GM19452 (cell line): ENCODE measurements at regions not wholly inside any gene's neighbourhood (a gene's known extent, or its start where the extent isn't known, plus 50 kb on each side); places are given as distances from the start of the nearest gene placed in this dataset.

Source experiments
- ATAC-seq: cut with Tn5 transposase; IDR thresholded peaks from one replicate; pipeline ENCODE4 v1.9.1; 2021; ENCODE audit not compliant: unreplicated experiment

- no peak for ATAC-seq
These were observed 93.0 kb downstream of the MTPAP start for GRCh38 chr10:30256084-30256483.

DNA sequence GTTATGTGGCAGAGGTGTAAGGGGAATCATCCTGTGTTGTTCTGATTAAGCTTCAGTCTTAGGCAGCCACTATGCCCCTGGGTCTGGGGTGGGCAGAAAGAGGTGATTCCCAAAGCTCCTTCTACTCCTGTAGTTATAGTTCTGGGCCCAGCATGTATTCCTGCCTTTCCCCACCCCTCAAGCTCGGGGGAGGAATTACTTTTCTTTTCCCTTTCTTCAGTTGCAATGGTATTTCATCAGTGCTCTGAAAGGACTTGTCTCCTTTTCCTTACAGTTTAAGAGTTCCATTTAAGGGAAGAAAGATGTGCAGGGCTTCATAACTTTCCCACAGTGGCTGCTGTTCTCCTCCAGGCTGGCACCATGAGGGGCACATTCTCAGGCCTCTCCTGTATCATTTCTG, 94.2 kb downstream of the MTPAP start:
- ATAC-seq: no peak

DNA sequence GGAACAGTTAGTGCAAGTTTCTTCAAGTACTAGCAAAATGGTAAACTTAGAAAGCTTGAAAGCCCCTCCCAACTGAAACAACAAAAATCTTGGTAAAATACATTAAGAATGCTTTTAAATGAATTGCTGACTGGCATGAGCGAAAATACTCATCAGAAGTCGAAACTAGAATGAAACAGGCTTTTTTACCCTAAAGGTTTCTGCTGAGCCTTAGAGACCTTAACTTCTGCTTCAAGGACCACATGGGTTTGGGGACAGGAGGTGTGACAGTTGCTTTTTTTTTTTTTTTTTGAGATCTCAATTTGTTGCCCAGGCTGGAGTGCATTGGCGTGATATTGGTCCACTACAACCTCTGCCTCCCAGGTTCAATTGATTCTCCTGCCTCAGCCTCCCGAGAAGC, 100.3 kb downstream of the MTPAP start:
- no peak for ATAC-seq

DNA sequence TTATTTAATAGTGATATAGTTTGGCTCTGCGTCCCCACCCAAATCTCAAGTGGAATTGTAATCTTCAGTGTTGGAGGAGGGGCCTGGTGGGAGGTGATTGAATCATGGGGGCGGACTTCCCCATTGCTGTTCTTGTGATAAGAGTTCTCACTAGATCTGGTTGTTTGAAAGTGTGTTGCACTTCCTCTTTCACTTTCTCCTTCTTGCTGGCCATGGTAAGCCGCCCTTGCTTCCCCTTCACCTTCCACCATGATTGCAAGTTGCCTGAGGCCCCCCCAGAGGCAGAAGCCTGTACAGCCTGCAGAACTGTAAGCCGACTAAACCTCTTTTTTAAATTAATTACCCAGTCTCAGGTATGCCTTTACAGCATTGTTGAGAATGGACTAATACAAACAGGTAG, 101.4 kb downstream of the MTPAP start:
- ATAC-seq: no peak

DNA sequence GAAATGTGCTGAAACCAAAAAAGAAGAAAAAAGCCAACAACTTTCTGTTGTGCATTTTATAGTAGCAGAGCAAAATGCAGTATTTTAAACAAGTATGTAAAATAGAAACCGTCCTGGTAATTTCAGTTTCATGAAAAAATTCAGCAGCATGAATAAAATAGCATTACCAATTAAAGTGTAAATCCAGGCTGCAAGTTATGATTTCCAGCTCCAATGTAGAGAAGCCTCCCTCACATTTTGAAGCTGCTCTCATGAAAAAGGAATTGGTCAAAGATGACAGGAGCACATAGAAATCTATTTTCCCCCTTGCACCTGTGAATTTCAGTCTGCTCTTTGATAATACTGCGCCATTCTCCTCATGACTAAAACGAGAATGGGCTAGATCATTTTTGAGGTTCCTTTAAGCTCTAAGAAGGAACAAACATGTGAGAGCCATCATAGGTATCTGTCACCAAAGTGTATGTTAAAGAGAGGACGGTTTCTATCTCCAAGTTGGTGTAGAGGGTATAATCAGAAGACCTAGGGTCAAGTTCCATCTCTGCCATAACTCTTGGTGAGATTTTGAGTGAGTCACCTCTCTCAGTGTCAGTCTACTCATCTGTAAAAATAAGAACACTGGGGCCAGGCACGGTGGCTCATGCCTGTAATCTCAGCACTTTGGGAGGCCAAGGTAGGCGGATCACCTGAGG, 107.5 kb downstream of the MTPAP start:
- no peak for ATAC-seq

DNA sequence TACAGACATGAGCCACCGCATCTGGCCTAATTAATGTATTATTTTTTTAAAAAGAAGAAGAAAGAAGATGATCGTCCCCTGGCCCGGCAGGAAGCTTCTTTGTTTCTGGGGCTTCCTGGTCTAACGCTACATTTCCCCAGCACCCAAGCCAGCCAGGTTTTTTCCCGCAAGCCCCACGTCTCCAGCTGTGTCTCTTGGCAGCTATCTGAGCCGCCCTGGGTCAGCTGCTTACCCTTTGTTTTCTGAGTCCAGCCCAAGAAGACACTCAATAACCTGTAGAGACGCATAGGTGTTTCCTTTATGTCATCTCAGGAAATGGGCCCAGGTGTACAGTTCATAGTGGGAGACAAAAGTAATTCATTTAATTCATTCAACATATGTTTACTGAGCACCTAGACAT, 110.2 kb downstream of the MTPAP start:
- ATAC-seq: no peak

DNA sequence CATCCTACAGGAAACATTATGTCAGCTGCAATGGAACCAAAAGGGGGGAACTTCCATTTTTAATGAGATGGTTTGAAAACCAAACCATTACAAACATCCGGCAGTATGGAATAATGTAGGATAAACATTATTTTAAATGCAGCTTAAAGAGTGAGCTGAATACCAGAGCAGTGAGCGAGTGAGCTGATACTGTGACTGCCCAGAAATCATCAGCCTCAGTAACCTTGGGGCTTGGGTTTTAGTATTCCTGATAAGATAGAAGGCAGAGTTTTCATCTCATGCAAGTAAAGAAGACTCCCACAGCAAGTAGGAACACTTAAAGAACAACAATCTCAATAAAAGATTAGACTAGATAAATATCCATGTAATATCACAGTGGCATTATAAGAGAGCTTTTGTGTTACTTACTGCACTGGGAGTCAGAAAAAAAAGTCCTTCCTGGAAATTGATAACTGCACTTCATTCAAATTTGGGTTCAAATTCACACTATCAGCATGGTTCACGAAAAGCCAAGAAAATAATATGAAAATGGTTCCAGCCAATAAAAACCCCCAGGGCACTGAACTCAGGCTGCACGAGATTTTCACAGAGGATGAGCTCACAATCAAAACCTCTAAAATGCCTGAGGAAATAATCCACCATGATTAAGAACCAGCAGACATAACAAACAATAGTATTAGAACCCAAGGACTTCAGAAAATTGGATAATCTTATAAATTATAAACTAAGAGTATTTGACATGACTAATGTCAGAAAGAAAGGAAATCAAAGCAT, 115.7 kb downstream of the MTPAP start:
- no peak for ATAC-seq

DNA sequence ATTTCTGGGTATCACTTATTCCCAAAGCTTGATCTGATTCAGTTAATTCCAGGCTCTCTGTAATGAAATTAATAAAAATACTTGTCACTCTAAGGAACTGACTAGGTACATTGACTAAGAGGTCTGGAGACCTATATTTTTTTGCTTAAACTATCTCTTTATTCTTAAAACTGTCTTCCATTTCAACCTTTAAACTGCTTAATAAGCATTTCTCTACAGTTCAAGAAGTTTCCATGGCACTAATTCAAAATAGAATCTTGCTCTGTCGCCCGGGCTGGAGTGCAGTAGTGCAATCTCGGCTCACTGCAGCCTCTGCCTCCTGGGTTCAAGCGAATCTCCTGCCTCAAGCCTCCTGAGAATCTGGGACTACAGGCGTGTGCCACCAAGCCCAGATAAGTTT, 117.4 kb downstream of the MTPAP start:
- no peak for ATAC-seq

DNA sequence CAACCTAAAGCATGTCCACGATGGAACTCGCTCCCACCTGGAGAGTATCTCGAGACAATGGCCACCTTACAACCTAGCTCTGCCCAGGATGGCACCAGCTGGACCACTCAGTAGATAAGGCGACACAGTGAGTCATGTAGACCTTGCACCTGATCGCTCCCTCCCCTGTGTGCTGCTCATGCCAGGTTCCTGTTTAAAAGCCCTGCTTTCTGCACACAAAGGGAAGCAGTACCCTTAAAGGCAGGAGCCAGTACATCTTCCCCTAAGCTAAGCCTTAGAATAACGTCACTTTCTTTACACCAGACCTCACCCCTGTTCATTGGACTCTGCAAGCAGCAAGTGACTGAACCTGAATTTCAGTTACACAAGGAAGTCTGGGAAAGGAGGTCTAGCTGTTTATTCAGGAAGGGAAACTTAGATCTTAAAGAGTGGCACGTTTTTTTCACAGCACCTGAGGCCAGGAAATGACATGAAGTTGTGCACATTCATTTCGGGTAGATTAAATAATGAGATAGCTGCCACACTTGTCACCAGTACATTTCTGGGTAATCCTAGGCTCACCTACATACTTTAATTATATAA, 117.9 kb downstream of the MTPAP start:
- no peak for ATAC-seq

GRCh38 chr10:30229536-30229935, 119.5 kb downstream of the MTPAP start:
- no peak for ATAC-seq

DNA sequence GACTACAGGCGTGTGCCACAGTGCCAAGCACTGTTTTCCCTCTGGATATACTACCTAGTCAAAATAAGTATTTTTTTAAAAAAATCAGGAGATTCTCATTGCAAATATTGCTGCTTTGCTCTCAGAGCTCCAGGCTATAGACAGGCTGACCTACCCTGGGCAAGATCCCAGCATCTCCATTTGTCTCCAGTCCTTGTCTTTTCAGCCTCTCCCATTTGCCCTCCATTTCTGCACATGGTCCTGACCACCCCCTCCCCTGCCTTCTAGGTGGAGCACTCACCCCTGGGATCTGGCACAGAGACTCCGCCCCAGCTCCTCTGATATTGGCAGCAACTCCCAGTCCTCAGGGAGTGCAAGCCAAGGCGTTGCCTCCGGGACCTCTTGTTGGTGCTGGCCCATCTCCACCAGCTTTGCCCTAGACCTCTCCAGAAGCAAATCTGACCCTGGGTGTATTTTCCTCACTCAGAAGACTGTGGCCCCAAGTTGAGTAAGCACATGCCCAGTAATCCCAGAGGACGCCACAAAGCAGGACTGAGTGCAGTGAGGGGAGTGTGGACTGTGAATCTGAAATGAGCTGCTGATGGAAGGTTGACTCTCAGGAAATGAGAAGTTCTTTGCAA, 120.6 kb downstream of the MTPAP start:
- no peak for ATAC-seq

- ATAC-seq: no peak
These were observed 121.6 kb downstream of the MTPAP start for GRCh38 chr10:30227481-30227880.

DNA sequence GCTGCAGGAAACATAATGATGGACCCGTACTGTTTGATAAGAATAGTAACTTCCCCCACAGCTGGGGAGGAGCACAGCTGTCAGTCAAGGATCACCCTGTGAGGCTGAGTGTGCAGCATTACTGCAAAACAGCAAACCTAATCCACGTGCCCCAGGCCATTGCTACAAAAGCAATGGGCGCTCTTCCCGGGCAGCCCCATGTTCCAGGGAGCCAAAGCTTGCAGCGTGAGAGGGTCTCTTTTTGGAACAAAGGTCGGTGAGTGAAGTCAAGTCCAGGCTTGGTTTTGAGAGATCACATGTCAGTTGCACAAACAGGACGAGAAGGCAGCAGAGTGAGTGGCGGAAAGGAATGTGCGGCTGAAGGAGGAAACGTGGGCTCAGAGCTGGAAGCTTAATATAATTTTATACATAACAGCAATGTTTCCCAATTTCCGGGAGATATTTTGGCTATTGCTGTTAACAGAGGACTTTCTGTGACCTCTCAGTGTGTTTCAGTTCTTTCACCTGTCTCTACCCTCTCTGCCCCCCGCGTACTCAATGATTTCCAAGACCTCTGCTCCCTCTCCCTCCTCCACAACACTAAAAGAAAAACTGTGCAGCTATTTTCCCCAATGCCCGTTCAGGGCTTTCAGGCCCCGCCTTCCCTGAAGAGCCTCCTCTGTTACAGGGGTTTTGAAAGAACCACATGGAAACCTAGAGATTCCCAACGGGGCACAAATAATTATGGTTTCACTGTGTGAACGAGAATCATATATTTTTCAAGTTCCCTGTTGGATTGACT, 128.9 kb downstream of the MTPAP start:
- no peak for ATAC-seq

GRCh38 chr10:30216821-30217220, 132.3 kb downstream of the MTPAP start:
- ATAC-seq: no peak

DNA sequence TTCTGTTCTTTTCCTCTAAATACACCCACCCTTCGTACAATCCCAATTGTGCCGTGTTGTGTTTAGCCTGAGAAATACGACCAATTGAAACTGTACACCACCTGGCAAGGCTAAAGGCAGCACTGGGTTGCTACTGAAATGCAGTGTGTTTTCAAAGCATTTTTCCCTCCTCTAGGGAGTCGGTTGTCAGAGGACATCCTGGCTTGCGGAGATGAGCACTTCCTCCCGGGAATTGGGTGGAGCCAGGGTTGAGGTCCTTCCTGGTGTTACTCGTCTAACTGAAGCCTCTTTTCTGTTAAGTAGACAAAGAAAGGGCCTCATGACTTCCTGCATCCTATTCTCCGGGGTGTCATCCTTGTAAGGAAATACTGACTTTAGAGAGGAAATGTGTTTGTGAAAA, 133.5 kb downstream of the MTPAP start:
- no peak for ATAC-seq

- no peak for ATAC-seq
These were observed 133.9 kb downstream of the MTPAP start for GRCh38 chr10:30215141-30215540.

GRCh38 chr10:30210296-30210695, 138.8 kb downstream of the MTPAP start:
- no peak for ATAC-seq

GRCh38 chr10:30208330-30208729, 140.7 kb downstream of the MTPAP start:
- ATAC-seq: no peak

DNA sequence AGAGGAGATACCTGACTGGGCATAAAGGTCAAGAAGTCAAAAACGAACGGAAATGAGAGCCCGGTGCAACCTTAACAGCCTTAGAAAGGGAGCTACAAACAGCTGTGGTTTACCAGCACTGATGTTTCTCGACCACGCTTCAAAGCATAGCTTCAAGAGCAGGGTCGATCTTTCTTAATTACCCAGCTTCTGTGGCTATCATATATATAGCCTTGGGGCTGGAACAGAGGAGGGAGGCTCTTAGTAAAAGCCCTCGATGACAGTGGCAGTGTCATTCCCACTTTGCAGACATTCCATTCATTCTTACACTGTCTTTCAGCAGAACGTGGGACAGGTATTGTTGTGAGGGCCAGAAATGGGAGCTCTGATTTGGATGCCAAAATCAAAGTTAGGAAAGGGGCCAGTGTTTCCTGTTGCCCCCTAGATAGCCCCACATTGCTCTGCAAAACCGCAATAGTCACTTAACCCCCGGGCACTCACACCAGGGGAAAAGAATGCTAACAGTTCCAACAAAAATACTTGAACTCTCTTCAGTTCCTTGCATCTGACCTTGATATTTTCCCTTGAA, 141.5 kb downstream of the MTPAP start:
- peak; percentile 66 for ATAC-seq

GRCh38 chr10:30200017-30200415, 140.6 kb upstream of the JCAD start:
- ATAC-seq: no peak
